HCT116 (cell line): ENCODE measurements at regions not wholly inside any gene's neighbourhood (a gene's known extent, or its start where the extent isn't known, plus 50 kb on each side); places are given as distances from the start of the nearest gene placed in this dataset.

ENCODE experiments used
- ATAC-seq: fragments of 200-7000 bp; cut with Tn5 transposase; 2 replicates; pipeline ENCODE4 v1.9.1; 2020; ENCODE audit warnings: mild to moderate bottlenecking, moderate library complexity
- BruUV-seq: library from RNA; stranded (reverse); fragments of 400-500 nt; replicated peaks from 2 replicates; lab custom pipeline; 2021; lab: Mats Ljungman, UMichigan
- CTCF ChIA-PET: fragments of 300-600 bp; sonication (Branson Sonifier 250); formaldehyde crosslinking; loops from one replicate; lab custom pipeline; 2021; ENCODE audit warnings: antibody characterized with exemption; lab: Charles Lee
- POLR2A ChIA-PET: fragments of 300-600, 350-600 bp; sonication (Branson Sonifier 250); formaldehyde crosslinking; loops from one replicate; lab custom pipeline; 2021; ENCODE audit warnings: antibody characterized with exemption; lab: Charles Lee
- RAD21 ChIA-PET, 2 experiments: fragments of 300-600 bp; sonication (Branson Sonifier 250); formaldehyde crosslinking; loops; one replicate each; lab custom pipeline; 2023; ENCODE audit warnings: low total read pairs in 2 of 2; ENCODE audit not compliant: uncharacterized antibody in 2 of 2, unreplicated experiment in 2 of 2, low non-redundant PET in 1 of 2; lab: Charles Lee
- DNase-seq: peaks from one replicate; pipeline ENCODE4 v3.0.0-alpha.2; 2010; ENCODE audit warnings: low read depth, low spot score
- H2AFZ ChIP-seq: fragments of 200-600 bp; shearing (Covaris generic), sonication (generic); 2 replicates; pipeline ENCODE4 v1.6.1; 2017; ENCODE audit warnings: low read depth, mixed run types, mixed read lengths, antibody characterized with exemption, low read length; ENCODE audit not compliant: poor library complexity, severe bottlenecking
- H3K27ac ChIP-seq: 2 replicates; pipeline ENCODE4 v1.5.1; 2012; ENCODE audit warnings: low read depth, low read length
- H3K27me3 ChIP-seq: fragments of 200-600 bp; sonication (generic); 2 replicates; pipeline ENCODE4 v1.6.1; 2016; ENCODE audit warnings: mixed run types, low read length, mixed read lengths; ENCODE audit not compliant: insufficient read depth
- H3K36me3 ChIP-seq, 2 experiments: fragments of 200-500 bp in 1 of 2; fragments of 200-600 bp in 1 of 2; sonication (Bioruptor generic) in 1 of 2; sonication (generic) in 1 of 2; 2 replicates each; pipeline versions ENCODE4 v1.5.1 to v1.6.1; 2014 to 2016; ENCODE audit warnings: low read length in 2 of 2, inconsistent platforms in 1 of 2, mixed read lengths in 1 of 2, mixed run types in 1 of 2; ENCODE audit not compliant: insufficient read depth in 2 of 2, control insufficient read depth in 1 of 2
- H3K4me1 ChIP-seq, 2 experiments: fragments of 200-600 bp in 1 of 2; sonication (generic) in 1 of 2; 2 replicates each; pipeline versions ENCODE4 v1.5.1 to v1.6.1; 2012 to 2017; ENCODE audit warnings: low read length in 2 of 2, inconsistent platforms in 1 of 2, mild to moderate bottlenecking in 1 of 2, mixed read lengths in 1 of 2, mixed run types in 1 of 2, moderate library complexity in 1 of 2; ENCODE audit not compliant: insufficient read depth in 2 of 2, control insufficient read depth in 1 of 2
- H3K4me2 ChIP-seq: fragments of 200-600 bp; sonication (generic); 2 replicates; pipeline ENCODE4 v1.6.1; 2017; ENCODE audit warnings: mixed run types, low read length, mixed read lengths
- H3K4me3 ChIP-seq, 2 experiments: fragments of 200-600 bp in 1 of 2; sonication (generic) in 1 of 2; replicated peaks in 1 of 2; 2 replicates each; pipeline ENCODE4 v1.5.1; 2011 to 2016; ENCODE audit warnings: low read length in 2 of 2, control low read depth in 1 of 2, low read depth in 1 of 2, mild to moderate bottlenecking in 1 of 2, mixed read lengths in 1 of 2, mixed run types in 1 of 2
- H3K79me2 ChIP-seq: fragments of 200-600 bp; sonication (generic); 2 replicates; pipeline ENCODE4 v1.6.1; 2017; ENCODE audit warnings: mild to moderate bottlenecking, mixed run types, low read length, moderate library complexity, mixed read lengths; ENCODE audit not compliant: insufficient read depth
- H3K9ac ChIP-seq: fragments of 200-600 bp; sonication (generic); 2 replicates; pipeline ENCODE4 v1.6.1; 2016; ENCODE audit warnings: low read length, mixed read lengths
- H3K9me2 ChIP-seq: fragments of 200-600 bp; sonication (generic), shearing (Covaris generic); 2 replicates; pipeline ENCODE4 v1.6.1; 2017; ENCODE audit warnings: mixed run types, mild to moderate bottlenecking, moderate library complexity; ENCODE audit not compliant: insufficient read depth
- H3K9me3 ChIP-seq, 2 experiments: fragments of 200-500 bp in 1 of 2; fragments of 200-600 bp in 1 of 2; sonication (Bioruptor generic) in 1 of 2; sonication (generic) in 1 of 2; 2 replicates each; pipeline ENCODE4 v1.6.1; 2014 to 2017; ENCODE audit warnings: low read length in 2 of 2, mixed read lengths in 2 of 2, inconsistent platforms in 1 of 2, low read depth in 1 of 2, mild to moderate bottlenecking in 1 of 2, mixed run types in 1 of 2, moderate library complexity in 1 of 2; ENCODE audit not compliant: control insufficient read depth in 1 of 2, insufficient read depth in 1 of 2
- H4K20me1 ChIP-seq: fragments of 200-600 bp; sonication (generic), shearing (Covaris generic); 2 replicates; pipeline ENCODE4 v1.6.1; 2017; ENCODE audit warnings: mixed run types, mild to moderate bottlenecking, moderate library complexity; ENCODE audit not compliant: insufficient read depth
- ATF3 ChIP-seq: IDR thresholded peaks from 2 replicates; pipeline ENCODE4 v1.6.1; 2012
- CTCF ChIP-seq, 3 experiments: fragments of 200-600 bp in 1 of 3; sonication (generic) in 1 of 3; IDR thresholded peaks in 2 of 3; conservative IDR thresholded peaks in 1 of 3; 2 replicates each; pipeline ENCODE4 v1.5.1; 2012 to 2017; ENCODE audit warnings: low read depth in 2 of 3, low read length in 2 of 3, antibody characterized with exemption in 1 of 3, borderline replicate concordance in 1 of 3, control low read depth in 1 of 3, mild to moderate bottlenecking in 1 of 3, mixed read lengths in 1 of 3, mixed run types in 1 of 3, moderate library complexity in 1 of 3; ENCODE audit not compliant: insufficient read depth in 1 of 3
- EZH2phosphoT487 ChIP-seq: fragments of 200-600 bp; IDR thresholded peaks from 2 replicates; pipeline ENCODE4 v1.6.1; 2018; ENCODE audit warnings: antibody characterized with exemption, borderline replicate concordance
- POLR2AphosphoS5 ChIP-seq: IDR thresholded peaks from 2 replicates; pipeline ENCODE4 v1.6.1; 2011; ENCODE audit warnings: mild to moderate bottlenecking, low read depth, low read length, moderate library complexity
- RAD21 ChIP-seq: IDR thresholded peaks from 2 replicates; pipeline ENCODE4 v1.6.1; 2012; ENCODE audit warnings: low read depth, mild to moderate bottlenecking
- SP1 ChIP-seq: IDR thresholded peaks from 2 replicates; pipeline ENCODE4 v1.6.1; 2012; ENCODE audit warnings: low read depth
- SRF ChIP-seq: IDR thresholded peaks from 2 replicates; pipeline ENCODE4 v1.6.1; 2012; ENCODE audit warnings: low read depth
- TCF7L2 ChIP-seq: IDR thresholded peaks from 2 replicates; pipeline ENCODE4 v1.7.0; 2011; ENCODE audit warnings: borderline replicate concordance, inconsistent platforms; ENCODE audit not compliant: insufficient read depth, insufficient read length; ENCODE audit errors: extremely low read depth
- YY1 ChIP-seq: IDR thresholded peaks from 2 replicates; pipeline ENCODE4 v1.6.1; 2011; ENCODE audit warnings: low read length, low read depth, moderate library complexity, mild to moderate bottlenecking; ENCODE audit not compliant: insufficient replicate concordance; ENCODE audit errors: extremely low read depth
- intact Hi-C: fragments of 100-400 bp; cut with micrococcal nuclease; formaldehyde crosslinking; loops from 2 replicates; pipeline ENCODE4 v1.10.0; 2022

GRCh38 chr12:97924122-97924521, 461.5 kb downstream of the RMST start:
- POLR2A ChIA-PET = no interaction called here
- H3K4me3 ChIP-seq = no peak overlapping the region
- no peaks in the 10 kb centered on the region for H3K9me2 ChIP-seq
- no peak overlapping the region for H2AFZ ChIP-seq
- no peak for TF ChIP-seq RAD21
- TF ChIP-seq SRF = no peak
- TF ChIP-seq CTCF (IDR thresholded peaks at IDR 0.05 in 2 of 3, conservative IDR thresholded peaks at IDR 0.05 in 1 of 3; ENCODE audit: borderline replicate concordance in 1 of 3, insufficient read depth in 1 of 3, low read depth in 2 of 3, low read length in 2 of 3) = no peak
- TF ChIP-seq EZH2phosphoT487 = no peak
- TF ChIP-seq SP1 = no peak
- TF ChIP-seq TCF7L2 = no peak
- TF ChIP-seq ATF3 = no peak
- no peak for TF ChIP-seq YY1
- no peak for TF ChIP-seq POLR2AphosphoS5
- CTCF ChIA-PET = no interaction called here
- RAD21 ChIA-PET = no interaction called here
- no peak overlapping the region for H3K27ac ChIP-seq
- BruUV-seq = no TSS peak
- no peaks in the 10 kb centered on the region for H3K27me3 ChIP-seq
- no peaks in the 10 kb centered on the region for H4K20me1 ChIP-seq
- no peak for ATAC-seq
- H3K9me3 ChIP-seq = no peaks in the 10 kb centered on the region
- intact Hi-C loops = no loop called here
- H3K79me2 ChIP-seq = no peaks in the 10 kb centered on the region
- no peak for DNase-seq
- H3K4me2 ChIP-seq = no peak overlapping the region
- no peaks in the 10 kb centered on the region for H3K4me1 ChIP-seq
- no peaks in the 10 kb centered on the region for H3K36me3 ChIP-seq
- H3K9ac ChIP-seq = no peak overlapping the region
